ENCODE measurements at regions not wholly inside any gene's neighbourhood (a gene's known extent, or its start where the extent isn't known, plus 50 kb on each side); places are given as distances from the start of the nearest gene placed in this dataset.
A peak's percentile ranks its signal among the peaks of the same experiment; 100 is the strongest.

DNA sequence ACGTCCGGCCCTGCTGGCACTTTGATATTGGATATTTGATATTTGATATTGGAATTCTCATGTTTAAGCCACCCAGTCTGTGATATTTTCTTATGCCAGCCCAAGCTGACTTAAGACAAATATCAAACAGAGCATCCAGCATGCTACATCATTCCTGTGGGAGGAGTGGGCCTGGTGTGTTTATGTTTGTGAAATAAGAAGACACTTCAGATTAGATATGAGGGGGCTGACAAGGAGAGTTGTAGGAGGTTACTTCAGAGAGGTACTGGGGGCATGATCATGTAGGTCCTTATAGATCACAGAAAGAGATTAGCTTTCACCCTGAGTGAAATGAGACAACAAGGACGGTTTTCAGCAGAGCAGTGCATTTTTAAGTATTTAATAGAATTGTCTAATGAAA lies 382.9 kb downstream of the SEMA3D start:
- WGBS (ENCODE audit: low lambda C conversion rate, missing lambda C conversion rate), result 80% methylated on average over 3 of the region's 3 CpGs
- Histone ChIP-seq H3K27me3 (no peaks in the 10 kb centered on the region), H3K27ac (no peak overlapping the region), H3K79me2 (no peaks in the 10 kb centered on the region), H3K4me1 (ENCODE audit: insufficient read depth) (no peaks in the 10 kb centered on the region), H2AFZ (no peak overlapping the region), H3K4me3 (no peak overlapping the region), H3K9me2 (replicated peaks; ENCODE audit: insufficient read depth) (no peaks in the 10 kb centered on the region), H3K36me3 (replicated peaks; ENCODE audit: insufficient read depth, low read depth) (no peaks in the 10 kb centered on the region), H3K9me3 (ENCODE audit: low read depth) (no peaks in the 10 kb centered on the region), H4K20me1 (ENCODE audit: insufficient read depth, poor library complexity, severe bottlenecking) (no peaks in the 10 kb centered on the region), H3K4me2 (no peak overlapping the region)
- no peak for TF ChIP-seq EZH2phosphoT487 (IDR thresholded peaks at IDR 0.05; ENCODE audit: low read depth, severe bottlenecking, unreplicated experiment)
- no peak for TF ChIP-seq EZH2 (IDR thresholded peaks at IDR 0.05; ENCODE audit: borderline replicate concordance)
- TF ChIP-seq, protein P1, sequence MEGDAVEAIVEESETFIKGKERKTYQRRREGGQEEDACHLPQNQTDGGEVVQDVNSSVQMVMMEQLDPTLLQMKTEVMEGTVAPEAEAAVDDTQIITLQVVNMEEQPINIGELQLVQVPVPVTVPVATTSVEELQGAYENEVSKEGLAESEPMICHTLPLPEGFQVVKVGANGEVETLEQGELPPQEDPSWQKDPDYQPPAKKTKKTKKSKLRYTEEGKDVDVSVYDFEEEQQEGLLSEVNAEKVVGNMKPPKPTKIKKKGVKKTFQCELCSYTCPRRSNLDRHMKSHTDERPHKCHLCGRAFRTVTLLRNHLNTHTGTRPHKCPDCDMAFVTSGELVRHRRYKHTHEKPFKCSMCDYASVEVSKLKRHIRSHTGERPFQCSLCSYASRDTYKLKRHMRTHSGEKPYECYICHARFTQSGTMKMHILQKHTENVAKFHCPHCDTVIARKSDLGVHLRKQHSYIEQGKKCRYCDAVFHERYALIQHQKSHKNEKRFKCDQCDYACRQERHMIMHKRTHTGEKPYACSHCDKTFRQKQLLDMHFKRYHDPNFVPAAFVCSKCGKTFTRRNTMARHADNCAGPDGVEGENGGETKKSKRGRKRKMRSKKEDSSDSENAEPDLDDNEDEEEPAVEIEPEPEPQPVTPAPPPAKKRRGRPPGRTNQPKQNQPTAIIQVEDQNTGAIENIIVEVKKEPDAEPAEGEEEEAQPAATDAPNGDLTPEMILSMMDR (IDR thresholded peaks at IDR 0.05; ENCODE audit: poor library complexity), result no peak
- no peak for DNase-seq (ENCODE audit: low spot score)

DNA sequence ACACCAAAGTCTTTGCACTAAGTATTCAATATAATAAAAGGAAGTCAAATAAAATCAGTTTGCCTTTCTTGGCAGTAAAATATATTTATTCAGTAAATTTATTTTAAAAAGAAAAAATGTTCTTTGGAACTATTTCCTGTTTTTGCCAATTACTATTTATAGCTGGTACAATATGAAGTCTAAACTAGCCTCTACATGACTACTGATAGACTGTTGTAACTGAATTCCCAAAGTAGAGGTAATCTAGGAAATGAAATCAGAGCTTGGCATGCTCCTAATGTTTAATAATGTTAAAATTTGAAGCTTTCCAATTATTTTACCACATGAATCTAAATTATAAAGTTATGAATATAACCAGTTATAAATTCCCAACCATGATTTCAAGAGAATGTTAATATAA lies 385.5 kb downstream of the SEMA3D start:
- Histone ChIP-seq H3K79me2 (no peaks in the 10 kb centered on the region), H3K27ac (no peak overlapping the region), H2AFZ (no peak overlapping the region), H3K4me2 (no peak overlapping the region), H3K36me3 (replicated peaks; ENCODE audit: insufficient read depth, low read depth) (no peaks in the 10 kb centered on the region), H3K9me2 (replicated peaks; ENCODE audit: insufficient read depth) (no peaks in the 10 kb centered on the region), H3K4me3 (no peak overlapping the region), H3K9me3 (ENCODE audit: low read depth) (peaks cover under 1% of the 10 kb centered on the region), H3K4me1 (ENCODE audit: insufficient read depth) (no peaks in the 10 kb centered on the region), H3K27me3 (no peaks in the 10 kb centered on the region), H4K20me1 (ENCODE audit: insufficient read depth, poor library complexity, severe bottlenecking) (no peaks in the 10 kb centered on the region)
- TF ChIP-seq EZH2phosphoT487 (IDR thresholded peaks at IDR 0.05; ENCODE audit: low read depth, severe bottlenecking, unreplicated experiment) (no peak), EZH2 (IDR thresholded peaks at IDR 0.05; ENCODE audit: borderline replicate concordance) (no peak)
- TF ChIP-seq, protein P1 (IDR thresholded peaks at IDR 0.05; ENCODE audit: poor library complexity), result no peak
- DNase-seq (ENCODE audit: low spot score), result no peak

DNA sequence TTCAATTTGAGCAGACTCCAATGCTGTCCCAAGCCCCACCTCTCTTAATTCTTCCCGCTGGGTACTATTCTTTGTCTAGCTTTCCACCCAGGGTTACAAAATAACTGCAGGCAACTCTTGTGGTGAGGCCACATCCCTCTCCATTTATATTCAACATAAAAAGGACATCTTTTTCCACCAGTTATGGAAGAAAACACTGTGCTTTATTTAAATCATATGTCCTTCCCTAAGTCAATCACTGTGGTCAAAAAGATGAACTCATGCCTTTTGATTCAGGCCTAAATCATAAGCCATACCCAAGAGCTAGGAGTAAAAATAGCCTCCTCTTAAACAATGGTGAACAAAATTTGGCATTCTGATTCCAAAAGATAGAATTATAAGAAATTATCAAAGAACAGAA lies 386.0 kb downstream of the SEMA3D start:
- no peak overlapping the region for H2AFZ ChIP-seq
- no peaks in the 10 kb centered on the region for H3K27me3 ChIP-seq
- no peaks in the 10 kb centered on the region for H3K9me2 ChIP-seq (replicated peaks; ENCODE audit: insufficient read depth)
- no peak overlapping the region for H3K27ac ChIP-seq
- H3K79me2 ChIP-seq, result no peaks in the 10 kb centered on the region
- H4K20me1 ChIP-seq (ENCODE audit: insufficient read depth, poor library complexity, severe bottlenecking), result no peaks in the 10 kb centered on the region
- 100% methylated on average over 1 of the region's 1 CpG for WGBS (ENCODE audit: low lambda C conversion rate, missing lambda C conversion rate)
- TF ChIP-seq EZH2 (IDR thresholded peaks at IDR 0.05; ENCODE audit: borderline replicate concordance), result no peak
- TF ChIP-seq, protein P1 (IDR thresholded peaks at IDR 0.05; ENCODE audit: poor library complexity), result no peak
- TF ChIP-seq EZH2phosphoT487 (IDR thresholded peaks at IDR 0.05; ENCODE audit: low read depth, severe bottlenecking, unreplicated experiment), result no peak
- H3K9me3 ChIP-seq (ENCODE audit: low read depth), result peaks cover 5% of the 10 kb centered on the region
- DNase-seq (ENCODE audit: low spot score), result no peak
- H3K4me1 ChIP-seq (ENCODE audit: insufficient read depth), result no peaks in the 10 kb centered on the region
- no peaks in the 10 kb centered on the region for H3K36me3 ChIP-seq (replicated peaks; ENCODE audit: insufficient read depth, low read depth)
- H3K4me2 ChIP-seq, result no peak overlapping the region
- H3K4me3 ChIP-seq, result no peak overlapping the region

DNA sequence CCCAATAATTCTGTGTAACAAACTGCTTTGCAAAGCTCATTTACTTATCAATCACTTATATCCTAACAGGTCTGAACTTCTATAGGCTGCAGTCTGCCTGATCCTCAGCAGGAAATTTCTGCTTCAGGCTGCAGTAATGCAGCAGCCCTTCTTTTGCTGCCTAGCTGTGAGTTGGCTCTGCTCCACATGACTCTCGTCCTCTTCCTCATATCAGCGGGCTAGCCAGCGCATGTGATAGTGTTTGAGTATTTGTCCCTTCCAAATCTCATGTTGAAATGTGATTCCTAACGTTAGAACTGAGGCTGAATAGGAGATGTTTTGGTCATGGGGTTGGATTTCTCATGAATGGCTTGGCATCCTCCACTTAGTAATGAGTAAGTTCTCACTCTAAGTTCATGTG lies 387.8 kb downstream of the SEMA3D start:
- H3K36me3 ChIP-seq (replicated peaks; ENCODE audit: insufficient read depth, low read depth), result no peaks in the 10 kb centered on the region
- 67% methylated on average over 4 of the region's 4 CpGs for WGBS (ENCODE audit: low lambda C conversion rate, missing lambda C conversion rate)
- DNase-seq (ENCODE audit: low spot score), result peak; percentile 8
- no peaks in the 10 kb centered on the region for H3K27me3 ChIP-seq
- no peaks in the 10 kb centered on the region for H4K20me1 ChIP-seq (ENCODE audit: insufficient read depth, poor library complexity, severe bottlenecking)
- H3K4me2 ChIP-seq, result peak overlapping the region; percentile 31
- no peak overlapping the region for H3K4me3 ChIP-seq
- TF ChIP-seq EZH2phosphoT487 (IDR thresholded peaks at IDR 0.05; ENCODE audit: low read depth, severe bottlenecking, unreplicated experiment), result no peak
- TF ChIP-seq, protein P1 (IDR thresholded peaks at IDR 0.05; ENCODE audit: poor library complexity), result no peak
- TF ChIP-seq EZH2 (IDR thresholded peaks at IDR 0.05; ENCODE audit: borderline replicate concordance), result no peak
- H3K4me1 ChIP-seq (ENCODE audit: insufficient read depth), result no peaks in the 10 kb centered on the region
- H3K79me2 ChIP-seq, result no peaks in the 10 kb centered on the region
- H3K9me2 ChIP-seq (replicated peaks; ENCODE audit: insufficient read depth), result no peaks in the 10 kb centered on the region
- peak overlapping the region; percentile 32 for H2AFZ ChIP-seq
- H3K27ac ChIP-seq, result peak overlapping the region; percentile 62
- H3K9me3 ChIP-seq (ENCODE audit: low read depth), result peaks cover 5% of the 10 kb centered on the region
